ENCODE measurements at regions not wholly inside any gene's neighbourhood (a gene's known extent, or its start where the extent isn't known, plus 50 kb on each side); places are given as distances from the start of the nearest gene placed in this dataset.

- TF ChIP-seq CTCF (IDR thresholded peaks at IDR 0.05): no peak
- TF ChIP-seq ZFX (IDR thresholded peaks at IDR 0.05; ENCODE audit: borderline replicate concordance): no peak
Measured at GRCh38 chr6:68128211-68128610, 506.9 kb upstream of the ADGRB3 start.
